Right lung (tissue), 2 donors: ENCODE measurements at regions not wholly inside any gene's neighbourhood (a gene's known extent, or its start where the extent isn't known, plus 50 kb on each side); places are given as distances from the start of the nearest gene placed in this dataset.

Experiments used
- DNase-seq, 2 donors: peaks; one replicate each; pipeline ENCODE4 v3.0.0-alpha.2; 2013

- DNase-seq: no peak
Observed at GRCh38 chr18:50444539-50444938, 69.7 kb downstream of the SKA1 start.

GRCh38 chr18:50446629-50447028, 71.8 kb downstream of the SKA1 start:
- no peak for DNase-seq

GRCh38 chr18:50447102-50447741, 72.4 kb downstream of the SKA1 start:
- DNase-seq: no peak

GRCh38 chr18:50447952-50448351, 73.1 kb downstream of the SKA1 start:
- DNase-seq: no peak

- DNase-seq: no peak
Observed at GRCh38 chr18:50451100-50451842, 76.4 kb downstream of the SKA1 start.

- no peak for DNase-seq
Observed at GRCh38 chr18:50453014-50453680, 78.3 kb downstream of the SKA1 start.

GRCh38 chr18:50453732-50454131, 78.9 kb downstream of the SKA1 start:
- no peak for DNase-seq

GRCh38 chr18:50454387-50454988, 79.6 kb downstream of the SKA1 start:
- DNase-seq: no peak

- no peak for DNase-seq
Observed at GRCh38 chr18:50456285-50456684, 81.4 kb downstream of the SKA1 start.

GRCh38 chr18:50457639-50458038, 82.8 kb downstream of the SKA1 start:
- DNase-seq: no peak

GRCh38 chr18:50458366-50458765, 83.5 kb downstream of the SKA1 start:
- DNase-seq: no peak

GRCh38 chr18:50458796-50459195, 84.0 kb downstream of the SKA1 start:
- DNase-seq: no peak

GRCh38 chr18:50460062-50460461, 85.2 kb downstream of the SKA1 start:
- no peak for DNase-seq

GRCh38 chr18:50460716-50461115, 85.9 kb downstream of the SKA1 start:
- no peak for DNase-seq

- no peak for DNase-seq
Observed at GRCh38 chr18:50461251-50461650, 86.4 kb downstream of the SKA1 start.

- DNase-seq: no peak
Observed at GRCh38 chr18:50465211-50466153, 90.6 kb downstream of the SKA1 start.

- DNase-seq: no peak
Observed at GRCh38 chr18:50466634-50467033, 91.8 kb downstream of the SKA1 start.

- no peak for DNase-seq
Observed at GRCh38 chr18:50468807-50469206, 91.1 kb upstream of the MAPK4 start.

- DNase-seq: no peak
Observed at GRCh38 chr18:50469380-50469781, 90.5 kb upstream of the MAPK4 start.

GRCh38 chr18:50472941-50473340, 86.9 kb upstream of the MAPK4 start:
- no peak for DNase-seq

GRCh38 chr18:50473881-50474280, 86.0 kb upstream of the MAPK4 start:
- DNase-seq: no peak
